ENCODE measurements at regions not wholly inside any gene's neighbourhood (a gene's known extent, or its start where the extent isn't known, plus 50 kb on each side); places are given as distances from the start of the nearest gene placed in this dataset.

DNA sequence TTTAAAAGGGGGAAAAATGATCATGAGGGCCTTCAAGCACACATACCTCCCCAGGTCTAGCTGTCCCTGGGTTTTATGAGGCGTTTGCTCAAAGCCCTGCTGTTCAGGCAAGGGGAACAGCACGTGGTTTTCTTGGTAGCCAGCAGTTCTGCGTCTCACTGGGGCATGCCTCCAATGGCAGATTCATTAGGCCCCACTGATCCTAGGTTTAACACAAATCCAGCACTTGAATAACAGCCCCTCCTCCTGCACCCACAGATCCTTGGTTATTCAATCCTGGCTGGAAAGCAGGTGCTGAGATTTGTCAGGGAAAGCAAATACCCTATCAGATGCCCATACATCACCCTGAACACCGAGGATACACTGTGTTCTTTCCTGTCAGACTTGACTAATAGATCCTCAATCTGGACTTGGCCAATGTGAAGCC is 106.4 kb downstream of the ZC3H11B start:
- no peaks in the 10 kb centered on the region for H3K36me3 Mint-ChIP-seq (ENCODE audit: low read depth)
- DNase-seq: no peak
- no peaks in the 10 kb centered on the region for H3K27me3 Mint-ChIP-seq
- no peak overlapping the region for H3K27ac Mint-ChIP-seq
- H3K4me1 Mint-ChIP-seq (ENCODE audit: low read depth): no peaks in the 10 kb centered on the region
- no peaks in the 10 kb centered on the region for H3K9me3 Mint-ChIP-seq
- no peak overlapping the region for H3K4me3 Mint-ChIP-seq

DNA sequence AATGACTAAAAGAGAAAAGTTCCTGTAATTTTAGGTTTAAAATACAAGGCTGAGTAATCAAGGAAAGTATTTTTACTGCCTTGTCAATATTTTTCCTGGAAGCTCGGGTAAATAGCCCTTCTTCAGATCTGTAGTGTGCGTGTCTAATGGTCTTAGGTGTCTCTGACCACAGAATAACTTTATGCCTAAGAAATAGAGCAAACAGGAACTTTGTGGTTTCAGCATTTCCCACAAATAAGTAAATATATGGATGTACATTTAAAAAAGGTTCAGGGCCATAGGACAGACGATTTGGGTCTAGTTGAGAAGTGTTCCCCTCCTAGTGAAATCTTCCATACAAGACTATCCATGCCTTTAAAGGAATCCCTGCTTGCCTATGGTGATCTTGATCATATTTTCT is 107.0 kb downstream of the ZC3H11B start:
- H3K36me3 Mint-ChIP-seq (ENCODE audit: low read depth): no peaks in the 10 kb centered on the region
- no peaks in the 10 kb centered on the region for H3K27me3 Mint-ChIP-seq
- H3K9me3 Mint-ChIP-seq: no peaks in the 10 kb centered on the region
- H3K4me3 Mint-ChIP-seq: no peak overlapping the region
- DNase-seq: no peak
- H3K4me1 Mint-ChIP-seq (ENCODE audit: low read depth): no peaks in the 10 kb centered on the region
- H3K27ac Mint-ChIP-seq: no peak overlapping the region

DNA sequence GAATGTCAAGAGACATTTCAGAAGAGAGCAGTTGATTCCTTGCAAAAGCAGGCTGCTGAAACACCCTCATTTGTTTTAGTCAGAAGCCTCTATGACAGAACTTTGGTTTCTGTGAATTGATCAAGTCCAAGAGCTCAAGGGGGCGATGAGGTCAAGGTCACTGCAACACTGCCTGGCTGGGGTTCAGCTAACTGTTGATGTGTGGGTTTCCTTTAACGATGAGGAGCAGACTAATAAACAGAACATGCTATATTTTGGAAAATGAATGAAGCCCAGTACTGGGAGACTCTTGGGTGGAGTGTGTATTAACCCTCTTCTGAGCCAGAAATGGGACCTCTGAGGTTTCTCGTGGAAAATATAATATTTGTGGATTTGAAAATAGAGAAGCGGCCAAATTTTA is 109.3 kb downstream of the ZC3H11B start:
- H3K9me3 Mint-ChIP-seq: no peaks in the 10 kb centered on the region
- no peak for DNase-seq
- no peak overlapping the region for H3K27ac Mint-ChIP-seq
- H3K4me3 Mint-ChIP-seq: no peak overlapping the region
- no peaks in the 10 kb centered on the region for H3K4me1 Mint-ChIP-seq (ENCODE audit: low read depth)
- no peaks in the 10 kb centered on the region for H3K36me3 Mint-ChIP-seq (ENCODE audit: low read depth)
- no peaks in the 10 kb centered on the region for H3K27me3 Mint-ChIP-seq

DNA sequence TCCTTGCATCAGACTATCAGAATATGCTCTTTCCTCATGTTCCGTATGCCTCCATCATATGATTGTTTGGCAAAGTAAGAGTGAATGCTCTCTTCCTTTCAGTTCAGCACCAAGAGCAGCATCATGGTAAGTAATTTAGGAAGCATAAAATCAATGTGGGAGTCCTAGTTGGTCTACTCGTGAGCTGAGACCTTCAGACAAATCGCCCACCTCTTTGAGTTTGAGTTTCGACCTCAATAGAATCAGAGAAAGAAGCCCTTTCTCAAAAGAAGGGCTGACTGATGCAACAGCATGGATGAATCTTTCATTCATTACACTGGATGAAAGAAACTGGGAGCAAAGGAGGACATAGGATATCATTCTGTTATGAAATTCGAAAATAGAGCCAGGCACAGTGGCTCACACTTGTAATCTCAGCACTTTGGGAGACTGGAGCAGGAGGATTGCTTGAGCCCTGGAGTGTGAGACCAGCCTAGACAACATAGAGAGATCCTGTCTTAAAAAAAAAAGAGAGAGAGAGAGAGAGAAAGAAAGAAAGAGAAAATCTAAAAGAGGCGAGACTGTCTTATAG is 112.5 kb downstream of the ZC3H11B start:
- Mint-ChIP-seq H3K27ac (no peak overlapping the region), H3K4me1 (ENCODE audit: low read depth) (no peaks in the 10 kb centered on the region), H3K27me3 (no peaks in the 10 kb centered on the region), H3K36me3 (ENCODE audit: low read depth) (no peaks in the 10 kb centered on the region), H3K4me3 (no peak overlapping the region), H3K9me3 (no peaks in the 10 kb centered on the region)
- DNase-seq: no peak

DNA sequence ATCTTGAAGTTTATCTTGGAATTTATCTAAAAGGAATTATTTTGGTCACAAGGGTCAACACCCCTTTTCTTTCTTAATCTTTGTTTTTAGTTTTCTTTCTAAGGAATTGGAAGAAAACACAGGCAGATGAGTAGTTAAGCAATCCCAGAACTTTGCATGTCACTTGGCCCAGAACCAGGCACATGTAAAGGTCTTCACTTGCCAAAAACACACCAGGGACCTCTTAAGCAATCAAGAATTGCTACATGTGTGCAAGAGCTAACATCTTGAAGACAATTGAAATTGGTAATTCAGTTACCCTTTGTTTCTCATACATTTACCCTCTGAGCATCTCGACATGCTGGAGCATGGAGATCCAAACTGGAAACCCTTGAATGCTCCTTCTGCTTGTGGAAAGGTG is 114.2 kb downstream of the ZC3H11B start:
- Mint-ChIP-seq H3K4me3 (no peak overlapping the region), H3K27me3 (no peaks in the 10 kb centered on the region), H3K36me3 (ENCODE audit: low read depth) (no peaks in the 10 kb centered on the region), H3K9me3 (no peaks in the 10 kb centered on the region), H3K27ac (no peak overlapping the region), H3K4me1 (ENCODE audit: low read depth) (no peaks in the 10 kb centered on the region)
- no peak for DNase-seq

DNA sequence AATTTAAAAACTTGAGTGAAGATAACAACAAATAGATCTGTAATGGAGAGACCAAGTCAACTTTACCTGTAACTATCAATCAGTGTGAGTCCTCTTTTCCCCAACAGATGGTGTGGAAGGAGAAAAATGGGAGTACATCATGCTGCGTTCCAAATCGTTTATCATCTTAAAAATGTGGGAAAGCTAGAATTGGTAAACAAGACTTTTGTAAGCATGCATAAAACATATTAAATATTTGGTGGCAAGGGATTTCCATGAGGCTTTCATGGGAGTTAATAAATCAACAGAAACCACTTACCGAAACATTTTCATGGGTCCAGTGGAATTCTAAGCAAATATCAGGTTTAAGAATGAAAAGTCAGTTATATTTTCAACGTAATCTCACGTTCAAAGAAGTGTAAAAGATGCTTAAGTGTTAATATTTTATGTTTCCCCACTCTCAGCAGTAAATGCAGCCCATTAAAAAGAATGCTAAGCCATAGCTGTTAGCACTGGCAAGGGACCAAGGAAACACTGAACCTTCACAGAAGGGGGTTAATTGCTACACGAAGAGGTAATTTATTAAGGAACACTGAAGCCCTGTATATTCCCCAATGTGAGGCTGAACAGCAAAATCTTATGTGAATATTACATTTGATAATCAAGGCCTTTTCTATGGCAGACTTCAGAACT is 117.0 kb downstream of the ZC3H11B start:
- no peak for DNase-seq
- Mint-ChIP-seq H3K4me1 (ENCODE audit: low read depth) (no peaks in the 10 kb centered on the region), H3K9me3 (no peaks in the 10 kb centered on the region), H3K36me3 (ENCODE audit: low read depth) (no peaks in the 10 kb centered on the region), H3K4me3 (no peak overlapping the region), H3K27me3 (no peaks in the 10 kb centered on the region), H3K27ac (no peak overlapping the region)

DNA sequence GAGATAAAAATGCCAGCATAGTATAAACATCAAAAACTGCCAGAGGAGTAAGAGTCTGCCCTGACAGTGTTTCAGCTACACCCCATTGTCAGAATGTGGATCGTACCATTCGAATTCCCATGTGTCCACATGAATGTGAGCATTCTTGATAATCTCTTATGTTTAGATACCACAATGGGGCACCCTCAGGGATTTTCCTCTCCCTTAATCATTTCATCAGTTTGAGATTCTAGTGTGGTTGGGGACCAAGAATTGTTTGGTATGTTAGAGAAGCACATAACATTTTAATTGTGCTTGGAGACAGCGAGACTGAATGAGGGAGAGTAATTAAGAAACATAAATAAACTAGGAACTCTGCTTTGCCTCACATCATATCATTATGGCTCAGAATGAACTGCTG is 120.2 kb downstream of the ZC3H11B start:
- Mint-ChIP-seq H3K4me1 (ENCODE audit: low read depth) (no peaks in the 10 kb centered on the region), H3K27ac (no peak overlapping the region), H3K9me3 (no peaks in the 10 kb centered on the region), H3K27me3 (no peaks in the 10 kb centered on the region), H3K4me3 (no peak overlapping the region), H3K36me3 (ENCODE audit: low read depth) (no peaks in the 10 kb centered on the region)
- no peak for DNase-seq

DNA sequence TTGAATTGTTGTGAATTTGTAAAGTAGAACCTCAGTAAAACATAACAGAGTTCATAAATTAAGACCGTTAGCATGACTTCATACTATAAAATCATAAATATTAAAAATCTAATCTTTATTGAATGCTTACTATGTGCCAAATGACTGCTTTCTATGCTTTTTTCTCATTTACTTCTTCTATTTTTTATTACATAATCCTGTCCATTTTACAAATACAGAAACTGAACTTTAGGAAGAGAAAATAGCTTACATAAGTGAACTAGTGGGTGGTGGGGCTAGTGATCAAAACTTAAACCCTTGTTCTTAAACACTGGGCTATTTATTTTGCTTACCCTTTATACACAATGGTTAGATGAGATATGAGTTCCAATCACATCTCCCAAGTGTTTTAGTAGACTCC is 122.3 kb downstream of the ZC3H11B start:
- Mint-ChIP-seq H3K27me3 (no peaks in the 10 kb centered on the region), H3K4me1 (ENCODE audit: low read depth) (no peaks in the 10 kb centered on the region), H3K9me3 (no peaks in the 10 kb centered on the region), H3K27ac (no peak overlapping the region), H3K4me3 (no peak overlapping the region), H3K36me3 (ENCODE audit: low read depth) (no peaks in the 10 kb centered on the region)
- DNase-seq: no peak

DNA sequence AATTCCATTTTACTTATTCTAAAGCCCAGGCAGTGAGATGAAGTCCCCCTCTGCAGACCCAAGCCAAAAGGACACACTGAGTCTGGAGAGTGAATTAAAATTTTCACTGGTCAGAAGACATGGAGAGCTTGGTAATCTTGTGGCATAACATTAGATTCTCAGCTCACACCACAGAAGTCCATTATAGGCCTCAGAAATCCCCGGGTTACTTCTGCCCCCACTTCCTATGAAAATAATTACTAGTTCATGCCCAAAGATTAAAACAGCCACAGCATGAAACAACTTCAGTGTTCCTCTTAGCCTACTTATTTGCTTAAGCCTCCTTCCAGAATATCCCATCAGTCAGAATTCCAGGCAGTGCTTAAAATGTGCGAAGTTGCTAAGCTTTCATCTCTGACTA is 123.3 kb downstream of the ZC3H11B start:
- Mint-ChIP-seq H3K4me3 (no peak overlapping the region), H3K9me3 (no peaks in the 10 kb centered on the region), H3K4me1 (ENCODE audit: low read depth) (no peaks in the 10 kb centered on the region), H3K27me3 (no peaks in the 10 kb centered on the region), H3K27ac (no peak overlapping the region), H3K36me3 (ENCODE audit: low read depth) (no peaks in the 10 kb centered on the region)
- no peak for DNase-seq

DNA sequence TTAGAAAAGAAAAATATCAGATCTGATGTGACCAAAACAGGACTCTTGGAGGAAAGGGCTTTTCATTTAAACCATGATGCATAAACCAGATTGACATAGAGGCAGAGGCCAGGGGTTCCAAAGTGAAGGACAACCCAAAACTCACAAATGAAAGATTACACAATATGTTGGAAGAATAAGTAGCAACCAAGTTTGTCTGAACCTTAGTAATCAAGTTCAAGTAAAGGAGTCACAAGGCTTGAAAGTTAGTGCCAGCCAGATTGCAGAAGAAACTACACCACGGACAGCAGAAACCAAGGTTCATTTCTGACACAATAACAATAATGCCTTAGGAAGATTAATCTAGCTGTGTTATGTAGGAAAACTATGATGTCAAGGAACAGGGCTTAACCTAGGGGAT is 124.6 kb downstream of the ZC3H11B start:
- H3K9me3 Mint-ChIP-seq: no peaks in the 10 kb centered on the region

DNA sequence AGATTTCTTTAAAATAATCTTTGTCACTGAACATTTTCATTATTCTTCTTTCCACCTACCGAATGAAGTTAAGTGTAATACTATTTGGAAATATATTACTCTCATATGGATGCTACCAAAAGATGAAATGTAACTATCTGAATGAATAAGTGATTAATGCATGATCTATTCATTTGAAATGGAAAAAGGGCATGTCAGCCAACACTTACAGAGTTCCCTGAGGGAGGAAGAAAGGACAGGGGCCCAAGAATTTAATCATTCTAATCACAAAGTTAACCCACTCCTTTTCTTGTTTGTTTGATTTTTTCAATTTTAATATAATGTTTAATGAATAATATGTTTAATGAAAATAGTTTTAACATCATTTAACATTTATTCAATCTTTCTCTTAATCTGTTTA is 129.4 kb downstream of the ZC3H11B start:
- Mint-ChIP-seq H3K4me1 (ENCODE audit: low read depth) (no peaks in the 10 kb centered on the region), H3K9me3 (no peaks in the 10 kb centered on the region), H3K4me3 (no peak overlapping the region), H3K36me3 (ENCODE audit: low read depth) (no peaks in the 10 kb centered on the region), H3K27me3 (no peaks in the 10 kb centered on the region), H3K27ac (no peak overlapping the region)
- DNase-seq: no peak

More for the DNA sequence above, 124.6 kb downstream of the ZC3H11B start:
- H3K4me1 Mint-ChIP-seq (ENCODE audit: low read depth): no peaks in the 10 kb centered on the region
- DNase-seq: no peak
- H3K27me3 Mint-ChIP-seq: no peaks in the 10 kb centered on the region
- H3K4me3 Mint-ChIP-seq: no peak overlapping the region
- H3K36me3 Mint-ChIP-seq (ENCODE audit: low read depth): no peaks in the 10 kb centered on the region
- H3K27ac Mint-ChIP-seq: no peak overlapping the region

DNA sequence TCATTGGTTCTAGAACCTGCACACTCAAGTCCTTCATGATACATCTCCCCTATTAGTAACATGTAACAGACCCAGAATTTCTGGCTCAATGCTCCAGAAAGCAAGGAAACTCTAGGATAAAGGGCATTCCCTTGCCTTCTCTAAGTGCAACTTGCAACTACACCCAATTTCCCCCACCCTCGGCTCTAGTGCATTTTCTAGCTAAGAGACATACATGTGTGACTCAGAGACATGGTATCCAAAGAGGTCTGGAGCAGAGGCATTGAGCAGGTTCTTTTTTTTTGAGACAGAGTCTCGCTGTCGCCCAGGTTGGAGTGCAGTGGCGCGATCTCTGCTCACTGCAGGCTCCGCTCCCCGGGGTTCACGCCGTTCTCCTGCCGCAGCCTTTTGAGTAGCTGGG is 132.9 kb downstream of the ZC3H11B start:
- no peak for DNase-seq
- Mint-ChIP-seq H3K4me3 (no peak overlapping the region), H3K9me3 (no peaks in the 10 kb centered on the region), H3K36me3 (ENCODE audit: low read depth) (no peaks in the 10 kb centered on the region), H3K4me1 (ENCODE audit: low read depth) (no peaks in the 10 kb centered on the region), H3K27me3 (no peaks in the 10 kb centered on the region), H3K27ac (no peak overlapping the region)

DNA sequence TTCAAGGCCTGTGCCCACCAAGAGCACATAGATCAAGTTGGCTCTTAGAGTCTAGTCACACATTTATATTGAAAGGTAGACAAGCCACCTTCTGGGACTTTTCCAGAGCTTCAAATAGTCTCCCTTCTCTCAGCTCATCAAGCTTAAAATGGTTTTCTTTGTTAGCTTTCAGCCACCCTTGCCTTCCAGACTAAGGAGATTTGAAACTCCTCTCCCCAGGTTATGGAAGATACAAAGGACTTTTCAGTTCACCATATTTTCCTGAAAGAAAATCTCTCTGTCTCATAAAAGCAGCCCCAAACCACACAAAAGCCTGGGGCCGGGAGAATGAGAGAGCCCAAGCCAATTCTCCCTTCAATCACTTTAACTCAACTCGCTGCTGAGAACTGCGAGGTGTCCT is 134.1 kb downstream of the ZC3H11B start:
- H3K4me1 Mint-ChIP-seq (ENCODE audit: low read depth): no peaks in the 10 kb centered on the region
- no peaks in the 10 kb centered on the region for H3K27me3 Mint-ChIP-seq
- H3K4me3 Mint-ChIP-seq: no peak overlapping the region
- DNase-seq: no peak
- H3K36me3 Mint-ChIP-seq (ENCODE audit: low read depth): no peaks in the 10 kb centered on the region
- no peaks in the 10 kb centered on the region for H3K9me3 Mint-ChIP-seq
- no peak overlapping the region for H3K27ac Mint-ChIP-seq

DNA sequence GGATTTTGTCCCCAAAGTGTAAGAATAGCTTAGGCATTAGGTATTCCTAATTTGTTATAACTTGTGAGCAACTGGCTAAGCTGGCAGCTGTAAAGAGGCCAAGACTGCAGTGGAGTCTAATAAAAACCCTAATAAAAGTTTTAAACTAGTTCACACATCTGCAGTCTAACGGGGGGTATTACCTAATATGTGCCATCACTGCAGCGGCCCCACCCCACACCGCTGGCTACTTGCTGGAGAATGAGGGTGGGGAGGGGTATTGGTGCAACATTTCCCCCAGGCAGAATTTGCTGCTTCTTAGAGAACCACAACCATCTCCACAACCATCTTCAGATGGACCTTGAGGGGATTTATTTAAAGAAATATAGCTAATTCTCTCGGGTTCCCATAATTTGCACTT is 135.0 kb downstream of the ZC3H11B start:
- Mint-ChIP-seq H3K27ac (no peak overlapping the region), H3K9me3 (no peaks in the 10 kb centered on the region), H3K4me3 (no peak overlapping the region), H3K27me3 (no peaks in the 10 kb centered on the region), H3K36me3 (ENCODE audit: low read depth) (no peaks in the 10 kb centered on the region), H3K4me1 (ENCODE audit: low read depth) (no peaks in the 10 kb centered on the region)
- DNase-seq: no peak

DNA sequence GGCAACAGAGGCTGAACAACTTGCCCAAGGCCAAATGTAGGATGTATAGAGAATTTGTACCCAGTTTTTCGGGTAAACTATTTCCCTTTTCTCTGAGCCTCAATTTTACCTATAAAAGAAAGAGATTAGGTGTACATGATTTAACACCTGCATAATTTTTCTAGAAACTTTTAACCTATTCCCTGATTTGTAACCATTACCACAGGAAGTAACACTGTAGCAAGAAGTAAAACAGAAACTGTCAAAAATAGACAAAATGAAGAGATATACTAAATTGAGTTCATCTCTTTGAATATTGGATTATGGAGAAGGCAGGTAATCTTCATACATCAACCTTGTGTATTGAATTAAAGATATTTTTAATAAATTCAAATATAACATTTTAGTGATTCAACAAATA is 136.2 kb downstream of the ZC3H11B start:
- H3K9me3 Mint-ChIP-seq: no peaks in the 10 kb centered on the region
- no peak overlapping the region for H3K4me3 Mint-ChIP-seq
- H3K27ac Mint-ChIP-seq: no peak overlapping the region
- H3K4me1 Mint-ChIP-seq (ENCODE audit: low read depth): no peaks in the 10 kb centered on the region
- no peaks in the 10 kb centered on the region for H3K36me3 Mint-ChIP-seq (ENCODE audit: low read depth)
- no peak for DNase-seq
- no peaks in the 10 kb centered on the region for H3K27me3 Mint-ChIP-seq

DNA sequence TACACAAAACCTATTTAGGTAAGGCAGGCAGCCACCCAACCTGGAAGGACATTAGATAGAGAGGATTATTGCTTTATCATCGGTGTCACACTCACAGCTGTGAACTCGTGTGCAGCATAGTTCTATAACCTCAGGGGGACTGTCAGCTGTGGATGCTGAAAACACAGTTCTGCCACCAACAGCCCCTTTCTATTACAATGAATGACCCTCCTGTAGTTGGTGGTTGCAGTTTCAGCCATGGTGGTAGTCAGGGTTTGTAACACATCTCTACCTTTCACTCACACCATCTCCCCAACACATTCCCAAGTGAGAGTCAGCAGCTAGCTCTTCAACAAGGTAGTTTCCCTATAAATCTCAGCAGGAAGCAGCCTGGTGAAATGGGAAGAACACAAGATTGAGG is 136.8 kb downstream of the ZC3H11B start:
- no peak for DNase-seq
- Mint-ChIP-seq H3K4me3 (no peak overlapping the region), H3K36me3 (ENCODE audit: low read depth) (no peaks in the 10 kb centered on the region), H3K27ac (no peak overlapping the region), H3K9me3 (no peaks in the 10 kb centered on the region), H3K4me1 (ENCODE audit: low read depth) (no peaks in the 10 kb centered on the region), H3K27me3 (no peaks in the 10 kb centered on the region)
